ENCODE measurements at regions not wholly inside any gene's neighbourhood (a gene's known extent, or its start where the extent isn't known, plus 50 kb on each side); places are given as distances from the start of the nearest gene placed in this dataset.

DNA sequence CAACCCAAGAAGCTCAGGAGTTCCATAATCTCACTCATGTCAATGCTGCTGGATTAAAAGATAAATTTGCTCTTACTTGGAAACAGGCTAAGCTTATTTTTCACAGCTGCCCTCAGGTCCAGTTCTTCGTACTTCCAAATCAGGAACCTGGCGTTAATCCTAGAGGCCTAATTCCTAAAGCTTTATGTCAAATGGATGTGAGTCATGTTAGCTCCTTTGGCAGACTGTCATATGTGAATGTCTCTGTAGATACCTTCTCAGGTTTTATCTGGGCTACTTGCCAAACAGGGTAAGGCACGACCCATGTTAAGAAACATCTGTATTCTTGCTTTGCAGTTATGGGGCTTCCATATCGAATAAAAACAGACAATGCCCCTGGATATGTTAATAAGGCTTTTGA lies 504.6 kb downstream of the ALG10 start:
- CTCF ChIA-PET: no interaction called here
- H3K27me3 ChIP-seq (replicated peaks in 1 of 2; ENCODE audit: control insufficient read depth in 2 of 2, insufficient read depth in 2 of 2, low read length in 1 of 2): no peaks in the 10 kb centered on the region
- TF ChIP-seq CBX5 (IDR thresholded peaks at IDR 0.05; ENCODE audit: low read depth) (no peak), E2F4 (IDR thresholded peaks at IDR 0.05; ENCODE audit: low read depth, low read length) (no peak), ZNF217 (IDR thresholded peaks at IDR 0.05) (no peak), FOXM1 (IDR thresholded peaks at IDR 0.05; ENCODE audit: low read depth, low read length) (no peak), CBFB (IDR thresholded peaks at IDR 0.05; ENCODE audit: low read depth) (no peak), BCLAF1 (IDR thresholded peaks at IDR 0.05) (no peak), SKIL (IDR thresholded peaks at IDR 0.05; ENCODE audit: low read depth, poor library complexity, severe bottlenecking) (no peak), GABPA (IDR thresholded peaks at IDR 0.05; ENCODE audit: low read depth) (no peak), RUNX3 (IDR thresholded peaks at IDR 0.05; ENCODE audit: low read length) (no peak), KAT2A (conservative IDR thresholded peaks at IDR 0.05; ENCODE audit: control insufficient read depth, low read depth, low read length) (no peak), SPI1 (IDR thresholded peaks at IDR 0.05; ENCODE audit: borderline replicate concordance, insufficient read depth, low read depth, low read length) (no peak), HCFC1 (IDR thresholded peaks at IDR 0.05; ENCODE audit: low read length) (no peak), ELK1 (IDR thresholded peaks at IDR 0.05; ENCODE audit: low read depth, low read length) (no peak), ZSCAN29 (IDR thresholded peaks at IDR 0.05) (no peak), WRNIP1 (IDR thresholded peaks at IDR 0.05; ENCODE audit: borderline replicate concordance, low read depth, low read length) (no peak)
- TF ChIP-seq, protein P1, sequence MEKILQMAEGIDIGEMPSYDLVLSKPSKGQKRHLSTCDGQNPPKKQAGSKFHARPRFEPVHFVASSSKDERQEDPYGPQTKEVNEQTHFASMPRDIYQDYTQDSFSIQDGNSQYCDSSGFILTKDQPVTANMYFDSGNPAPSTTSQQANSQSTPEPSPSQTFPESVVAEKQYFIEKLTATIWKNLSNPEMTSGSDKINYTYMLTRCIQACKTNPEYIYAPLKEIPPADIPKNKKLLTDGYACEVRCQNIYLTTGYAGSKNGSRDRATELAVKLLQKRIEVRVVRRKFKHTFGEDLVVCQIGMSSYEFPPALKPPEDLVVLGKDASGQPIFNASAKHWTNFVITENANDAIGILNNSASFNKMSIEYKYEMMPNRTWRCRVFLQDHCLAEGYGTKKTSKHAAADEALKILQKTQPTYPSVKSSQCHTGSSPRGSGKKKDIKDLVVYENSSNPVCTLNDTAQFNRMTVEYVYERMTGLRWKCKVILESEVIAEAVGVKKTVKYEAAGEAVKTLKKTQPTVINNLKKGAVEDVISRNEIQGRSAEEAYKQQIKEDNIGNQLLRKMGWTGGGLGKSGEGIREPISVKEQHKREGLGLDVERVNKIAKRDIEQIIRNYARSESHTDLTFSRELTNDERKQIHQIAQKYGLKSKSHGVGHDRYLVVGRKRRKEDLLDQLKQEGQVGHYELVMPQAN (conservative IDR thresholded peaks at IDR 0.05): no peak
- ATAC-seq: no peak
- RAD21 ChIA-PET (ENCODE audit: unreplicated experiment): no interaction called here
- H2AFZ ChIP-seq (ENCODE audit: control insufficient read depth, low read depth, low read length): no peak overlapping the region
- SMC1A ChIA-PET (ENCODE audit: uncharacterized antibody, unreplicated experiment): no interaction called here
- no peaks in the 10 kb centered on the region for H4K20me1 ChIP-seq (ENCODE audit: control insufficient read depth, insufficient read depth)
- H3K36me3 ChIP-seq (ENCODE audit: control insufficient read depth in 2 of 2, insufficient read depth in 2 of 2, low read length in 1 of 2): no peaks in the 10 kb centered on the region
- in situ Hi-C loops (cut with MboI): no loop called here
- H3K79me2 ChIP-seq (ENCODE audit: control insufficient read depth, insufficient read depth, low read length): no peaks in the 10 kb centered on the region
- H3K9ac ChIP-seq (ENCODE audit: control insufficient read depth, insufficient read depth, low read length): no peak overlapping the region
- no peak overlapping the region for H3K4me2 ChIP-seq (ENCODE audit: control insufficient read depth, insufficient read depth)
- 0% methylated on average over 4 of the region's 4 CpGs for WGBS (ENCODE audit: insufficient coverage, insufficient replicate concordance, low lambda C conversion rate, missing lambda C conversion rate)
- no peak overlapping the region for H3K4me3 ChIP-seq
- no peaks in the 10 kb centered on the region for H3K4me1 ChIP-seq (ENCODE audit: control insufficient read depth, insufficient read depth, low read length)
- FAIRE-seq: no peak
- H3K9me3 ChIP-seq (replicated peaks; ENCODE audit: control insufficient read depth, insufficient read depth, low read length): no peaks in the 10 kb centered on the region
- BruUV-seq (replicated peaks): no TSS peak
- no peak overlapping the region for H3K27ac ChIP-seq (ENCODE audit: control insufficient read depth, insufficient read depth)
- intact Hi-C loops (cut with micrococcal nuclease; ENCODE audit: unreplicated experiment): no loop called here
- DNase-seq (ENCODE audit: low read depth, low spot score): no peak
- POLR2A ChIA-PET: no interaction called here

Data from GM12878 (cell line).